H7 (cell line): ENCODE measurements at regions not wholly inside any gene's neighbourhood (a gene's known extent, or its start where the extent isn't known, plus 50 kb on each side); places are given as distances from the start of the nearest gene placed in this dataset.
A peak's percentile ranks its signal among the peaks of the same experiment; 100 is the strongest.

Experiments
- DNase-seq: peaks from one replicate; pipeline ENCODE4 v3.0.0; 2012
- H3K27me3 ChIP-seq: 2 replicates; pipeline ENCODE4 v1.6.0; 2011; ENCODE audit warnings: mild to moderate bottlenecking, low read length; ENCODE audit not compliant: control insufficient read depth, insufficient read depth
- H3K36me3 ChIP-seq: replicated peaks from 2 replicates; pipeline ENCODE4 v1.5.1; 2011; ENCODE audit warnings: low read length; ENCODE audit not compliant: control insufficient read depth, insufficient read depth
- H3K4me3 ChIP-seq: 2 replicates; pipeline ENCODE4 v1.5.1; 2011; ENCODE audit warnings: low read depth, mild to moderate bottlenecking, control low read depth, low read length, moderate library complexity; ENCODE audit not compliant: insufficient read depth

- no peaks in the 10 kb centered on the region for H3K27me3 ChIP-seq
- H3K36me3 ChIP-seq: no peaks in the 10 kb centered on the region
- H3K4me3 ChIP-seq: no peak overlapping the region
- no peak for DNase-seq
These were observed 471.7 kb upstream of the ADGRL2 start for GRCh38 chr1:81329041-81329440.

GRCh38 chr1:81327743-81328142, 473.0 kb upstream of the ADGRL2 start:
- Histone ChIP-seq H3K4me3 (no peak overlapping the region), H3K36me3 (no peaks in the 10 kb centered on the region), H3K27me3 (no peaks in the 10 kb centered on the region)
- DNase-seq: no peak

GRCh38 chr1:81327103-81327710, 473.5 kb upstream of the ADGRL2 start:
- Histone ChIP-seq H3K4me3 (no peak overlapping the region), H3K27me3 (no peaks in the 10 kb centered on the region), H3K36me3 (no peaks in the 10 kb centered on the region)
- no peak for DNase-seq

- no peak overlapping the region for H3K4me3 ChIP-seq
- no peaks in the 10 kb centered on the region for H3K36me3 ChIP-seq
- H3K27me3 ChIP-seq: no peaks in the 10 kb centered on the region
- DNase-seq: no peak
These were observed 474.5 kb upstream of the ADGRL2 start for GRCh38 chr1:81326212-81326611.

GRCh38 chr1:81325397-81325796, 475.3 kb upstream of the ADGRL2 start:
- no peak overlapping the region for H3K4me3 ChIP-seq
- DNase-seq: no peak
- H3K27me3 ChIP-seq: no peaks in the 10 kb centered on the region
- H3K36me3 ChIP-seq: no peaks in the 10 kb centered on the region

- Histone ChIP-seq H3K27me3 (no peaks in the 10 kb centered on the region), H3K4me3 (no peak overlapping the region), H3K36me3 (no peaks in the 10 kb centered on the region)
- DNase-seq: no peak
These were observed 476.9 kb upstream of the ADGRL2 start for GRCh38 chr1:81323862-81324261.

GRCh38 chr1:81317191-81317590, 483.5 kb upstream of the ADGRL2 start:
- Histone ChIP-seq H3K4me3 (no peak overlapping the region), H3K27me3 (no peaks in the 10 kb centered on the region), H3K36me3 (no peaks in the 10 kb centered on the region)
- DNase-seq: no peak

- Histone ChIP-seq H3K4me3 (no peak overlapping the region), H3K36me3 (no peaks in the 10 kb centered on the region), H3K27me3 (no peaks in the 10 kb centered on the region)
- DNase-seq: no peak
These were observed 486.1 kb upstream of the ADGRL2 start for GRCh38 chr1:81314513-81315233.

GRCh38 chr1:81313289-81313688, 487.4 kb upstream of the ADGRL2 start:
- no peaks in the 10 kb centered on the region for H3K36me3 ChIP-seq
- no peak for DNase-seq
- H3K27me3 ChIP-seq: no peaks in the 10 kb centered on the region
- H3K4me3 ChIP-seq: no peak overlapping the region

GRCh38 chr1:81312272-81312754, 488.4 kb upstream of the ADGRL2 start:
- DNase-seq: no peak
- peak overlapping the region; percentile 12; the same call in 1 of the 2 replicates for H3K4me3 ChIP-seq
- no peaks in the 10 kb centered on the region for H3K36me3 ChIP-seq
- no peaks in the 10 kb centered on the region for H3K27me3 ChIP-seq

GRCh38 chr1:81310250-81310649, 490.5 kb upstream of the ADGRL2 start:
- no peak for DNase-seq
- Histone ChIP-seq H3K27me3 (no peaks in the 10 kb centered on the region), H3K36me3 (no peaks in the 10 kb centered on the region), H3K4me3 (no peak overlapping the region)

GRCh38 chr1:81308191-81308590, 492.5 kb upstream of the ADGRL2 start:
- no peaks in the 10 kb centered on the region for H3K27me3 ChIP-seq
- no peak overlapping the region for H3K4me3 ChIP-seq
- H3K36me3 ChIP-seq: no peaks in the 10 kb centered on the region
- no peak for DNase-seq

- DNase-seq: no peak
- H3K36me3 ChIP-seq: no peaks in the 10 kb centered on the region
- no peak overlapping the region for H3K4me3 ChIP-seq
These were observed 492.9 kb upstream of the ADGRL2 start for GRCh38 chr1:81307786-81308185.

GRCh38 chr1:81305997-81306452, 494.7 kb upstream of the ADGRL2 start:
- Histone ChIP-seq H3K27me3 (no peaks in the 10 kb centered on the region), H3K4me3 (peak overlapping the region; percentile 25), H3K36me3 (no peaks in the 10 kb centered on the region)
- DNase-seq: peak; percentile 29

More at GRCh38 chr1:81307786-81308185, 492.9 kb upstream of the ADGRL2 start:
- H3K27me3 ChIP-seq: no peaks in the 10 kb centered on the region

GRCh38 chr1:81304187-81304586, 496.5 kb upstream of the ADGRL2 start:
- H3K27me3 ChIP-seq: no peaks in the 10 kb centered on the region
- no peak overlapping the region for H3K4me3 ChIP-seq
- DNase-seq: no peak
- no peaks in the 10 kb centered on the region for H3K36me3 ChIP-seq
